ENCODE measurements at regions not wholly inside any gene's neighbourhood (a gene's known extent, or its start where the extent isn't known, plus 50 kb on each side); places are given as distances from the start of the nearest gene placed in this dataset.

DNA sequence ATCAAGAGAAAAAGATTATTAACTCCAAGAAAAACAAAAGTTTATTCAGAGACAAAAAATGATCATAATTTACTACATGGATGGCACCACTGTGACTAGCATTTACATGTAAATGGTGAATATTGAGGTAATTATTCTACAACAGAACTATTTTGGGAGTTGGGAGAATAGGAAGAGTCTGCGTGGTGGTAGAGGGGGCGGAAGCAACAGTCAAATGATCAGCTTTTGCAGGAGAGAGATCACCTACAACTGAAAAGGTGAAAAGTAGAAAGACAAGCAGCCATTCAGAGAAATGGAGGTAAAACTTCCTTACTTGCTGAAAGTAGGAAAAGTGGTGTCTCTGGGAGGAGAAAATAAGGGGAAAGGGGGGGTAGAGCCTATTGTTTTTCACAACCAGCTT is 62.8 kb upstream of the SACS start:
- TF ChIP-seq, protein P1, sequence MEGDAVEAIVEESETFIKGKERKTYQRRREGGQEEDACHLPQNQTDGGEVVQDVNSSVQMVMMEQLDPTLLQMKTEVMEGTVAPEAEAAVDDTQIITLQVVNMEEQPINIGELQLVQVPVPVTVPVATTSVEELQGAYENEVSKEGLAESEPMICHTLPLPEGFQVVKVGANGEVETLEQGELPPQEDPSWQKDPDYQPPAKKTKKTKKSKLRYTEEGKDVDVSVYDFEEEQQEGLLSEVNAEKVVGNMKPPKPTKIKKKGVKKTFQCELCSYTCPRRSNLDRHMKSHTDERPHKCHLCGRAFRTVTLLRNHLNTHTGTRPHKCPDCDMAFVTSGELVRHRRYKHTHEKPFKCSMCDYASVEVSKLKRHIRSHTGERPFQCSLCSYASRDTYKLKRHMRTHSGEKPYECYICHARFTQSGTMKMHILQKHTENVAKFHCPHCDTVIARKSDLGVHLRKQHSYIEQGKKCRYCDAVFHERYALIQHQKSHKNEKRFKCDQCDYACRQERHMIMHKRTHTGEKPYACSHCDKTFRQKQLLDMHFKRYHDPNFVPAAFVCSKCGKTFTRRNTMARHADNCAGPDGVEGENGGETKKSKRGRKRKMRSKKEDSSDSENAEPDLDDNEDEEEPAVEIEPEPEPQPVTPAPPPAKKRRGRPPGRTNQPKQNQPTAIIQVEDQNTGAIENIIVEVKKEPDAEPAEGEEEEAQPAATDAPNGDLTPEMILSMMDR (IDR thresholded peaks at IDR 0.05; ENCODE audit: insufficient read depth, low read depth, low read length) = no peak
- no peak for TF ChIP-seq EZH2 (IDR thresholded peaks at IDR 0.05; ENCODE audit: insufficient read depth, low read length)
